Body of pancreas (tissue), 4 donors: ENCODE measurements at regions not wholly inside any gene's neighbourhood (a gene's known extent, or its start where the extent isn't known, plus 50 kb on each side); places are given as distances from the start of the nearest gene placed in this dataset.

ENCODE experiments used
- ATAC-seq: fragments of 150-250 bp; one replicate; pipeline ENCODE4 v1.9.1; 2016
- DNase-seq, 4 donors: peaks; one replicate each; pipeline ENCODE4 v3.0.0-alpha.2; 2019
- H3K27ac ChIP-seq, 4 donors: fragments of 200-600 bp; sonication (generic); 1 replicate in 3 of 4; 2 replicates in 1 of 4; pipeline versions ENCODE4 v1.5.1 to v1.6.1; 2016 to 2019; ENCODE audit warnings: mild to moderate bottlenecking in 1 of 4, mixed read lengths in 1 of 4, moderate library complexity in 1 of 4
- H3K27me3 ChIP-seq, 2 donors: fragments of 200-600 bp; sonication (generic); one replicate each; pipeline ENCODE4 v1.6.0; 2016; ENCODE audit warnings: mild to moderate bottlenecking in 1 of 2
- H3K36me3 ChIP-seq, 2 donors: fragments of 200-600 bp; sonication (generic); replicated peaks in 1 of 2; 2 replicates each; pipeline ENCODE4 v1.5.1; 2016; ENCODE audit warnings: low read depth in 2 of 2; ENCODE audit not compliant: insufficient read depth in 1 of 2
- H3K4me1 ChIP-seq: fragments of 200-600 bp; sonication (generic); one replicate; pipeline ENCODE4 v1.6.0; 2016
- H3K4me3 ChIP-seq, 2 donors: fragments of 200-600 bp; sonication (generic); 1 replicate in 1 of 2; 2 replicates in 1 of 2; pipeline ENCODE4 v1.5.1; 2016 to 2019
- H3K9me3 ChIP-seq, 3 donors: fragments of 200-600 bp; sonication (generic); 1 replicate in 2 of 3; 2 replicates in 1 of 3; pipeline ENCODE4 v1.5.1; 2016
- POLR2A ChIP-seq, 3 donors: fragments of 450-650 bp; IDR thresholded peaks; one replicate each; pipeline ENCODE4 v1.6.1; 2016; ENCODE audit warnings: antibody characterized with exemption in 3 of 3, mild to moderate bottlenecking in 2 of 3
- WGBS, 2 donors: methylation state at CpG; one replicate each; pipeline ENCODE4 v1.1.5; 2017; 5-methylcytosine and 5-hydroxymethylcytosine counted together
- intact Hi-C: fragments of 100-400 bp; cut with DNase I; formaldehyde crosslinking; loops from one replicate; pipeline ENCODE4 v1.15.1; 2023
- TF ChIP-seq, protein P1 (sequence below), 7 experiments: fragments of 450-650 bp in 4 of 7; fragments of 200-600 bp in 3 of 7; sonication (generic) in 3 of 7; IDR thresholded peaks; one replicate each; pipeline ENCODE4 v1.5.1; 2016 to 2019; ENCODE audit warnings: antibody characterized with exemption in 7 of 7

GRCh38 chr2:203802342-203803052 lies 65.1 kb upstream of the CTLA4 start:
- intact Hi-C loops: no loop called here
- WGBS, 2 donors: 69 to 80% methylated on average over 7 of the region's 7 CpGs

GRCh38 chr2:203803053-203803429 lies 64.5 kb upstream of the CTLA4 start:
- H3K27ac ChIP-seq: no peak overlapping the region
- no peaks in the 10 kb centered on the region for H3K36me3 ChIP-seq
- ATAC-seq (no peak), DNase-seq (no peak)
- H3K4me3 ChIP-seq: no peak overlapping the region
- no peaks in the 10 kb centered on the region for H3K9me3 ChIP-seq
- H3K27me3 ChIP-seq: no peaks in the 10 kb centered on the region
- intact Hi-C loops: no loop called here
- no peaks in the 10 kb centered on the region for H3K4me1 ChIP-seq
- WGBS, 2 donors: 86 to 94% methylated on average over 1 of the region's 1 CpG
- TF ChIP-seq, protein P1, sequence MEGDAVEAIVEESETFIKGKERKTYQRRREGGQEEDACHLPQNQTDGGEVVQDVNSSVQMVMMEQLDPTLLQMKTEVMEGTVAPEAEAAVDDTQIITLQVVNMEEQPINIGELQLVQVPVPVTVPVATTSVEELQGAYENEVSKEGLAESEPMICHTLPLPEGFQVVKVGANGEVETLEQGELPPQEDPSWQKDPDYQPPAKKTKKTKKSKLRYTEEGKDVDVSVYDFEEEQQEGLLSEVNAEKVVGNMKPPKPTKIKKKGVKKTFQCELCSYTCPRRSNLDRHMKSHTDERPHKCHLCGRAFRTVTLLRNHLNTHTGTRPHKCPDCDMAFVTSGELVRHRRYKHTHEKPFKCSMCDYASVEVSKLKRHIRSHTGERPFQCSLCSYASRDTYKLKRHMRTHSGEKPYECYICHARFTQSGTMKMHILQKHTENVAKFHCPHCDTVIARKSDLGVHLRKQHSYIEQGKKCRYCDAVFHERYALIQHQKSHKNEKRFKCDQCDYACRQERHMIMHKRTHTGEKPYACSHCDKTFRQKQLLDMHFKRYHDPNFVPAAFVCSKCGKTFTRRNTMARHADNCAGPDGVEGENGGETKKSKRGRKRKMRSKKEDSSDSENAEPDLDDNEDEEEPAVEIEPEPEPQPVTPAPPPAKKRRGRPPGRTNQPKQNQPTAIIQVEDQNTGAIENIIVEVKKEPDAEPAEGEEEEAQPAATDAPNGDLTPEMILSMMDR (IDR thresholded peaks at IDR 0.05): no peak
- TF ChIP-seq POLR2A (IDR thresholded peaks at IDR 0.05): no peak

More at GRCh38 chr2:203802342-203803052, 65.1 kb upstream of the CTLA4 start:
- no peaks in the 10 kb centered on the region for H3K27me3 ChIP-seq
- no peak for ATAC-seq
- no peaks in the 10 kb centered on the region for H3K4me1 ChIP-seq
- TF ChIP-seq, protein P1 (IDR thresholded peaks at IDR 0.05): no peak
- no peak for TF ChIP-seq POLR2A (IDR thresholded peaks at IDR 0.05)
- H3K4me3 ChIP-seq: no peak overlapping the region
- no peaks in the 10 kb centered on the region for H3K9me3 ChIP-seq
- no peak for DNase-seq
- H3K36me3 ChIP-seq: no peaks in the 10 kb centered on the region
- H3K27ac ChIP-seq: no peak overlapping the region

DNA sequence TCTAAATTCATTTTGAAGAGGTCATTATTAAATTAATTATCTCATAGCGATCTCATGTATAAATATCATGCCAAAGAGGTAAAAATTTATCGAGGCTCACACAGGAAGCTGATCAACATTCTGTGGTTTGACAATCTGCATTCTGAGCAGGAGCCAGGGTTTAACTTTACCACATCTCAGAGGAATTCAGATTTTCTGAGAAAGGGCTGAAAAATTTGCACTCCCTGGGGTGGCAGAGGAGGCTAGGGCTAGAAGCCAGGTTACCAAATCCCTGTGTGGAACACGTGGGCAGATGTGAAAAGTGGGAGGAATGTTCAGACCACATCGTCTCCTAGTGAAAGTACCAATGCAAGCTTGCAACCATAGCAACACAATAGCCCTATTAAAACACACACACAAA lies 63.5 kb upstream of the CTLA4 start:
- intact Hi-C loops: no loop called here
- ATAC-seq: peak; percentile 69
- H3K4me1 ChIP-seq: no peaks in the 10 kb centered on the region
- no peaks in the 10 kb centered on the region for H3K27me3 ChIP-seq
- DNase-seq: peak in 2 of 4 donors; percentile 14 to 34
- whole genome bisulfite sequencing, 2 donors: 39 to 51% methylated on average over 4 of the region's 4 CpGs
- H3K27ac ChIP-seq: no peak overlapping the region
- no peaks in the 10 kb centered on the region for H3K9me3 ChIP-seq
- no peaks in the 10 kb centered on the region for H3K36me3 ChIP-seq
- TF ChIP-seq, protein P1 (IDR thresholded peaks at IDR 0.05): no peak
- no peak for TF ChIP-seq POLR2A (IDR thresholded peaks at IDR 0.05)
- H3K4me3 ChIP-seq: no peak overlapping the region

DNA sequence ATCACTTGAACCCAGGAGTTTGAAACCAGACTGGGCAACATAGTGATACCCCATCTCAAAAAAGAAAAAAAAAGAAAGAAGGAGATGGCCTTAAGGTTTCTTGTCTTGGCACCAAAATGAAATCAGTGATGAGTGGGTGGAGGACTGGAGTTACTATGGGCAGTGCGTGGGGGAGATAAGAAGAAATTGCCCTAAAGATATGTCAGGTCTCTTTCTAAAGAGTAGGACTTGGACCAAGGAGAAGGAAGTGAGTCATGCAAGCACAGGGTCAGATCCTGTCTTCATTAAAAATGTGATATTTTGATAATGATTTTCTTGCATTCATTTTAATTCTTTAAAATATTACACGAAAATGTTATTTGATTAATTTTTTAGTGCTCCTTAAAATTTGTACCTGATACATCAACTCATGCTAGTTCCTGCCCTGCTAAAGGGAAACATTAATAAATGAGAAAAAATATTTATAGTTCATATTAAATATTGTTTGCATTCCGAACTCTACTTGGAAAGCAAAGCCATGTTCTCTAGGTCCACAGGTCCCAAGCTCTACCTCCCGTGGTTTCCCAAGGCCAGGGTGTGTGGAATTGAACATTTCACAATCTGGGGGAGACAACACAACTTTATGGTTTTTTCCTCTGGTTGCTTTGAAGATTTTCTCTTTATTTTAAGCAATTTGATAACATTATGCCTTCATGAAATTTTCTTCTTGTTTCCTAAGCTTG lies 62.6 kb upstream of the CTLA4 start:
- WGBS, 2 donors: 65 to 68% methylated on average over 4 of the region's 4 CpGs
- ATAC-seq (no peak), DNase-seq (no peak)

More for the DNA sequence above, 62.6 kb upstream of the CTLA4 start:
- Histone ChIP-seq H3K27ac (no peak overlapping the region), H3K36me3 (no peaks in the 10 kb centered on the region), H3K27me3 (no peaks in the 10 kb centered on the region), H3K9me3 (no peaks in the 10 kb centered on the region), H3K4me3 (no peak overlapping the region), H3K4me1 (no peaks in the 10 kb centered on the region)
- TF ChIP-seq, protein P1 (IDR thresholded peaks at IDR 0.05): no peak
- intact Hi-C loops: no loop called here
